Liver (tissue), 8 donors: ENCODE measurements at regions not wholly inside any gene's neighbourhood (a gene's known extent, or its start where the extent isn't known, plus 50 kb on each side); places are given as distances from the start of the nearest gene placed in this dataset.

ENCODE experiments used
- DNase-seq: peaks from one replicate; pipeline ENCODE4 v3.0.0-alpha.2; 2017; ENCODE audit warnings: low spot score
- H3K27ac ChIP-seq, 2 donors: one replicate each; pipeline ENCODE4 v1.7.0; 2013; ENCODE audit warnings: inconsistent platforms in 2 of 2, low read length in 2 of 2, control low read depth in 1 of 2, low read depth in 1 of 2, mild to moderate bottlenecking in 1 of 2
- H3K27me3 ChIP-seq, 4 donors: one replicate each; pipeline versions ENCODE4 v1.6.1 to v1.7.0; 2013; ENCODE audit warnings: low read length in 3 of 4, inconsistent platforms in 1 of 4, mild to moderate bottlenecking in 1 of 4, moderate library complexity in 1 of 4; ENCODE audit not compliant: control insufficient read depth in 4 of 4, insufficient read depth in 4 of 4
- H3K36me3 ChIP-seq, 4 donors: one replicate each; pipeline versions ENCODE4 v1.6.1 to v1.7.0; 2013; ENCODE audit warnings: low read length in 3 of 4, mild to moderate bottlenecking in 3 of 4, low read depth in 1 of 4, moderate library complexity in 1 of 4; ENCODE audit not compliant: control insufficient read depth in 4 of 4, insufficient read depth in 3 of 4
- H3K4me1 ChIP-seq, 4 donors: one replicate each; pipeline versions ENCODE4 v1.6.1 to v1.7.0; 2013; ENCODE audit warnings: low read length in 3 of 4, mild to moderate bottlenecking in 3 of 4, moderate library complexity in 1 of 4; ENCODE audit not compliant: control insufficient read depth in 4 of 4, insufficient read depth in 4 of 4
- H3K4me3 ChIP-seq, 3 donors: one replicate each; pipeline versions ENCODE4 v1.6.1 to v1.7.0; 2013; ENCODE audit warnings: low read length in 3 of 3, control low read depth in 1 of 3, low read depth in 1 of 3, mild to moderate bottlenecking in 1 of 3
- H3K9ac ChIP-seq, 2 donors: one replicate each; pipeline ENCODE4 v1.7.0; 2013; ENCODE audit warnings: low read length in 2 of 2, mild to moderate bottlenecking in 2 of 2, moderate library complexity in 2 of 2, control low read depth in 1 of 2, low read depth in 1 of 2
- H3K9me3 ChIP-seq, 4 donors: one replicate each; pipeline versions ENCODE4 v1.6.1 to v1.7.0; 2013; ENCODE audit warnings: low read length in 3 of 4; ENCODE audit not compliant: control insufficient read depth in 4 of 4
- ATF3 ChIP-seq: IDR thresholded peaks from 2 replicates; pipeline ENCODE4 v1.6.1; 2016; ENCODE audit warnings: antibody characterized with exemption
- CTCF ChIP-seq: fragments of 150-350 bp; IDR thresholded peaks from 2 replicates; pipeline ENCODE4 v1.5.1; 2017; ENCODE audit warnings: improper control_type of control experiment, low read depth, low read length; ENCODE audit not compliant: missing input control
- FOXA2 ChIP-seq: IDR thresholded peaks from 2 replicates; pipeline ENCODE4 v1.6.1; 2016; ENCODE audit warnings: antibody characterized with exemption
- GABPA ChIP-seq, 2 donors: IDR thresholded peaks in 1 of 2; conservative IDR thresholded peaks in 1 of 2; 2 replicates each; pipeline ENCODE4 v1.6.1; 2016; ENCODE audit warnings: antibody characterized with exemption in 2 of 2, mild to moderate bottlenecking in 1 of 2, moderate library complexity in 1 of 2
- HNF4A ChIP-seq, 2 donors: conservative IDR thresholded peaks; 2 replicates each; pipeline ENCODE4 v1.6.1; 2016; ENCODE audit warnings: antibody characterized with exemption in 2 of 2, mild to moderate bottlenecking in 2 of 2
- HNF4G ChIP-seq: IDR thresholded peaks from 2 replicates; pipeline ENCODE4 v1.6.1; 2016; ENCODE audit warnings: antibody characterized with exemption
- JUND ChIP-seq, 2 donors: IDR thresholded peaks; 2 replicates each; pipeline ENCODE4 v1.6.1; 2016; ENCODE audit warnings: antibody characterized with exemption in 2 of 2
- MAX ChIP-seq: IDR thresholded peaks from 2 replicates; pipeline ENCODE4 v1.6.1; 2016; ENCODE audit warnings: antibody characterized with exemption
- NR2F2 ChIP-seq: IDR thresholded peaks from 2 replicates; pipeline ENCODE4 v1.6.1; 2016; ENCODE audit warnings: antibody characterized with exemption
- RAD21 ChIP-seq, 2 donors: IDR thresholded peaks; 2 replicates each; pipeline ENCODE4 v1.6.1; 2016; ENCODE audit warnings: antibody characterized with exemption in 2 of 2, mild to moderate bottlenecking in 2 of 2
- RXRA ChIP-seq, 2 donors: IDR thresholded peaks; 2 replicates each; pipeline ENCODE4 v1.6.1; 2017 to 2018; ENCODE audit warnings: antibody characterized with exemption in 2 of 2, mild to moderate bottlenecking in 1 of 2
- SP1 ChIP-seq: IDR thresholded peaks from 2 replicates; pipeline ENCODE4 v1.6.1; 2018; ENCODE audit warnings: antibody characterized with exemption, mild to moderate bottlenecking
- TAF1 ChIP-seq: conservative IDR thresholded peaks from 2 replicates; pipeline ENCODE4 v1.6.1; 2016; ENCODE audit warnings: antibody characterized with exemption, mild to moderate bottlenecking
- YY1 ChIP-seq: IDR thresholded peaks from 2 replicates; pipeline ENCODE4 v1.6.1; 2016; ENCODE audit warnings: antibody characterized with exemption, mild to moderate bottlenecking
- WGBS: extraction: QIAGEN DNeasy Blood & Tissue Kit; methylation state at CpG from one replicate; pipeline ENCODE4 v1.1.7; 2013; 5-methylcytosine and 5-hydroxymethylcytosine counted together
- donor health status: healthy.
- donor health status: healthy.
- donor health status: healthy.
- donor health status: healthy.
- donor health status: healthy.

GRCh38 chr20:42020316-42020715 lies 402.1 kb upstream of the CHD6 start:
- Histone ChIP-seq H3K4me3 (no peak overlapping the region), H3K9me3 (no peaks in the 10 kb centered on the region), H3K9ac (no peak overlapping the region), H3K4me1 (no peaks in the 10 kb centered on the region), H3K27me3 (peaks cover 0 to 6% (median 0%) of the 10 kb centered on the region in 4 donors), H3K36me3 (no peaks in the 10 kb centered on the region), H3K27ac (no peak overlapping the region)
- no peak for DNase-seq
- TF ChIP-seq FOXA2 (no peak), SP1 (no peak), GABPA (IDR thresholded peaks at IDR 0.05 in 1 of 2, conservative IDR thresholded peaks at IDR 0.05 in 1 of 2) (no peak), RXRA (IDR thresholded peaks at IDR 0.05) (no peak), NR2F2 (no peak), CTCF (no peak), YY1 (no peak), HNF4G (no peak), HNF4A (conservative IDR thresholded peaks at IDR 0.05) (no peak), RAD21 (IDR thresholded peaks at IDR 0.05) (no peak), JUND (IDR thresholded peaks at IDR 0.05) (no peak), ATF3 (no peak)
- 47% methylated on average over 4 of the region's 4 CpGs for WGBS

GRCh38 chr20:42018979-42019378 lies 400.8 kb upstream of the CHD6 start:
- no peak overlapping the region for H3K27ac ChIP-seq
- no peak overlapping the region for H3K4me3 ChIP-seq
- no peaks in the 10 kb centered on the region for H3K9me3 ChIP-seq
- no peak for DNase-seq
- no peak overlapping the region for H3K9ac ChIP-seq
- peaks cover 0 to 6% (median 0%) of the 10 kb centered on the region in 4 donors for H3K27me3 ChIP-seq
- TF ChIP-seq TAF1 (no peak), NR2F2 (no peak), RAD21 (IDR thresholded peaks at IDR 0.05) (peak in 1 of 2 donors; percentile 34), RXRA (IDR thresholded peaks at IDR 0.05) (no peak), YY1 (no peak), MAX (no peak)
- no peaks in the 10 kb centered on the region for H3K36me3 ChIP-seq
- H3K4me1 ChIP-seq = no peaks in the 10 kb centered on the region

GRCh38 chr20:42010090-42010489 lies 391.9 kb upstream of the CHD6 start:
- no peaks in the 10 kb centered on the region for H3K4me1 ChIP-seq
- no peak overlapping the region for H3K27ac ChIP-seq
- no peaks in the 10 kb centered on the region for H3K36me3 ChIP-seq
- no peak for DNase-seq
- TF ChIP-seq JUND (IDR thresholded peaks at IDR 0.05) = no peak
- no peak for TF ChIP-seq HNF4G
- no peak for TF ChIP-seq TAF1
- no peak for TF ChIP-seq HNF4A (conservative IDR thresholded peaks at IDR 0.05)
- TF ChIP-seq NR2F2 = no peak
- H3K9me3 ChIP-seq = peaks cover 0 to 7% (median 3%) of the 10 kb centered on the region in 4 donors
- H3K27me3 ChIP-seq = no peaks in the 10 kb centered on the region
- H3K4me3 ChIP-seq = no peak overlapping the region
- WGBS = 49% methylated on average over 3 of the region's 3 CpGs
- H3K9ac ChIP-seq = no peak overlapping the region
